ENCODE measurements at regions not wholly inside any gene's neighbourhood (a gene's known extent, or its start where the extent isn't known, plus 50 kb on each side); places are given as distances from the start of the nearest gene placed in this dataset.

GRCh38 chr2:185074156-185074555 lies 475.8 kb downstream of the ZNF804A start:
- Histone ChIP-seq H3K27me3 (ENCODE audit: control insufficient read depth, insufficient read depth, low read length) (no peaks in the 10 kb centered on the region), H3K36me3 (ENCODE audit: control insufficient read depth, insufficient read depth, low read length) (no peaks in the 10 kb centered on the region), H3K4me3 (ENCODE audit: low read length) (no peak overlapping the region), H3K27ac (ENCODE audit: low read length) (no peak overlapping the region), H3K9me3 (ENCODE audit: control insufficient read depth, low read depth, low read length) (no peaks in the 10 kb centered on the region), H3K4me1 (ENCODE audit: control insufficient read depth, insufficient read depth, low read length) (no peaks in the 10 kb centered on the region)
- DNase-seq, result no peak

- Histone ChIP-seq H3K27me3 (ENCODE audit: control insufficient read depth, insufficient read depth, low read length) (no peaks in the 10 kb centered on the region), H3K36me3 (ENCODE audit: control insufficient read depth, insufficient read depth, low read length) (no peaks in the 10 kb centered on the region), H3K4me1 (ENCODE audit: control insufficient read depth, insufficient read depth, low read length) (no peaks in the 10 kb centered on the region), H3K27ac (ENCODE audit: low read length) (no peak overlapping the region), H3K9me3 (ENCODE audit: control insufficient read depth, low read depth, low read length) (no peaks in the 10 kb centered on the region), H3K4me3 (ENCODE audit: low read length) (no peak overlapping the region)
- DNase-seq, result no peak
- no CpG with 5 or more reads among the region's 3 CpGs for WGBS (ENCODE audit: insufficient coverage, low lambda C conversion rate)
These were observed 484.4 kb downstream of the ZNF804A start for GRCh38 chr2:185082749-185083148.

DNA sequence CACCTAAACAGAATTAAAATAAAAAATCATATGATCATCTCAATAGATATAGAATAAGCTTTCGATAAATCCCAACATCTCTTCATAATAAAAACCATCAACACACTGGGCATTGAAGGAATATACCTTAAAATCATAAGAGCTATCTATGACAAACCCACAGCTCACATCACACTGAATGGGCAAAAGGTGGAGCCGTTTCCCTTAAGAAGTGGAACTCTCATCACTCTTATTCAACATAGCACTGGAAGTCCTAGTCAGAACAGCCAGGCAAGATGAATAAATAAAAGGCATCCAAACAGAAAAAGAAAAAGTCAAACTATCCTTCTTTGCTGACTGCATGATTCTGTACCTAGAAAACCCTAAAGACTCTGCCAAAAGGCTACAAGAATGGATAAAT lies 510.3 kb downstream of the ZNF804A start:
- no CpG with 5 or more reads among the region's 2 CpGs for WGBS (ENCODE audit: insufficient coverage, low lambda C conversion rate)
- Histone ChIP-seq H3K4me1 (ENCODE audit: control insufficient read depth, insufficient read depth, low read length) (no peaks in the 10 kb centered on the region), H3K27ac (ENCODE audit: low read length) (no peak overlapping the region), H3K36me3 (ENCODE audit: control insufficient read depth, insufficient read depth, low read length) (no peaks in the 10 kb centered on the region), H3K4me3 (ENCODE audit: low read length) (no peak overlapping the region), H3K9me3 (ENCODE audit: control insufficient read depth, low read depth, low read length) (no peaks in the 10 kb centered on the region), H3K27me3 (ENCODE audit: control insufficient read depth, insufficient read depth, low read length) (no peaks in the 10 kb centered on the region)
- DNase-seq, result no peak

GRCh38 chr2:185127412-185127811 lies 529.1 kb downstream of the ZNF804A start:
- no peaks in the 10 kb centered on the region for H3K27me3 ChIP-seq (ENCODE audit: control insufficient read depth, insufficient read depth, low read length)
- H3K9me3 ChIP-seq (ENCODE audit: control insufficient read depth, low read depth, low read length), result peaks cover 2% of the 10 kb centered on the region
- no peak overlapping the region for H3K27ac ChIP-seq (ENCODE audit: low read length)
- no CpG with 5 or more reads among the region's 1 CpG for WGBS (ENCODE audit: insufficient coverage, low lambda C conversion rate)
- no peaks in the 10 kb centered on the region for H3K36me3 ChIP-seq (ENCODE audit: control insufficient read depth, insufficient read depth, low read length)
- no peaks in the 10 kb centered on the region for H3K4me1 ChIP-seq (ENCODE audit: control insufficient read depth, insufficient read depth, low read length)
- no peak for DNase-seq
- H3K4me3 ChIP-seq (ENCODE audit: low read length), result no peak overlapping the region

- H3K4me1 ChIP-seq (ENCODE audit: control insufficient read depth, insufficient read depth, low read length), result no peaks in the 10 kb centered on the region
- no peaks in the 10 kb centered on the region for H3K27me3 ChIP-seq (ENCODE audit: control insufficient read depth, insufficient read depth, low read length)
- peaks cover 7% of the 10 kb centered on the region for H3K9me3 ChIP-seq (ENCODE audit: control insufficient read depth, low read depth, low read length)
- no peak for DNase-seq
- no peak overlapping the region for H3K4me3 ChIP-seq (ENCODE audit: low read length)
- no peaks in the 10 kb centered on the region for H3K36me3 ChIP-seq (ENCODE audit: control insufficient read depth, insufficient read depth, low read length)
- H3K27ac ChIP-seq (ENCODE audit: low read length), result no peak overlapping the region
These were observed 530.0 kb downstream of the ZNF804A start for GRCh38 chr2:185128346-185128745.

DNA sequence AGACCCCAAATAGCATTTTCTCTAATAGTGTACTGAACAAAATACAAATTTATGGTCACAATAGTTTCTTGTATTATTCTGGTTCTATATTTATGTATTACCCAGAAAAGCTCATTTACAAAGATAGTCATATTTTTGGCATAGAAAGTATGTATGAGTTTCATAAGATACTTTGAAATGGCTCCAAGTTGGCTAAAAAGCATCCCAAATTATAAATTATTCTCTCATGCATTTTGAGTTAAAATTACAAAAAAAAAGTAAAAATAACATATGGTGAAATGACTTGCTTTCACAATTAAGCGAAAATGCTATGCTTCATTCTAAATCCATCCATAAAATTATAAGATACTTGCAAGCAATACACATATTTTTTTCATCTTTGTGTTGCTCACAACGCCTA lies 530.7 kb downstream of the ZNF804A start:
- no peak overlapping the region for H3K4me3 ChIP-seq (ENCODE audit: low read length)
- no peaks in the 10 kb centered on the region for H3K27me3 ChIP-seq (ENCODE audit: control insufficient read depth, insufficient read depth, low read length)
- H3K4me1 ChIP-seq (ENCODE audit: control insufficient read depth, insufficient read depth, low read length), result no peaks in the 10 kb centered on the region
- H3K9me3 ChIP-seq (ENCODE audit: control insufficient read depth, low read depth, low read length), result peaks cover 7% of the 10 kb centered on the region
- WGBS (ENCODE audit: insufficient coverage, low lambda C conversion rate), result 67% methylated on average over 1 of the region's 2 CpGs
- H3K36me3 ChIP-seq (ENCODE audit: control insufficient read depth, insufficient read depth, low read length), result no peaks in the 10 kb centered on the region
- DNase-seq, result no peak
- no peak overlapping the region for H3K27ac ChIP-seq (ENCODE audit: low read length)

DNA sequence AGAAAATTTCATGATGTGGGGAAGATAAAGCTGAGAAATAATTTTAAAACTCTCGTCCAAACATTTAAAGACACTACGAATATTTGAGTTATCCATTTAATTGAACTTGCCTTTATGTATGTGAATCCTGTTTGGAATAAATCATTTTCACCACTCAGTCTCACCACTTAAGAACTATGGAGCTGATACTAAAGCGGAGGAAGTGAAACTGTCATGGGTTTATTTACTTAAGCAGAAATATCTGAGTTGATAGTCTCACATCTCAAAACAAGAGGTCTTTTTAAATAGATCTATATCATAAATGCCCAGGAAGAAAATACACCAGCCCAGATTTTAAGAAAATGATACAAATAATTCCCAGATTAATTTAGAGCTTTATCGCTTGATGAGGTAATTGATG lies 532.4 kb downstream of the ZNF804A start:
- H3K4me1 ChIP-seq (ENCODE audit: control insufficient read depth, insufficient read depth, low read length), result no peaks in the 10 kb centered on the region
- 87% methylated on average over 4 of the region's 4 CpGs for WGBS (ENCODE audit: insufficient coverage, low lambda C conversion rate)
- no peak overlapping the region for H3K27ac ChIP-seq (ENCODE audit: low read length)
- peaks cover 7% of the 10 kb centered on the region for H3K9me3 ChIP-seq (ENCODE audit: control insufficient read depth, low read depth, low read length)
- DNase-seq, result no peak
- H3K27me3 ChIP-seq (ENCODE audit: control insufficient read depth, insufficient read depth, low read length), result no peaks in the 10 kb centered on the region
- no peaks in the 10 kb centered on the region for H3K36me3 ChIP-seq (ENCODE audit: control insufficient read depth, insufficient read depth, low read length)
- H3K4me3 ChIP-seq (ENCODE audit: low read length), result no peak overlapping the region

- H3K27ac ChIP-seq (ENCODE audit: low read length), result no peak overlapping the region
- WGBS (ENCODE audit: insufficient coverage, low lambda C conversion rate), result no CpG with 5 or more reads among the region's 39 CpGs
- no peaks in the 10 kb centered on the region for H3K27me3 ChIP-seq (ENCODE audit: control insufficient read depth, insufficient read depth, low read length)
- H3K36me3 ChIP-seq (ENCODE audit: control insufficient read depth, insufficient read depth, low read length), result no peaks in the 10 kb centered on the region
- no peak overlapping the region for H3K4me3 ChIP-seq (ENCODE audit: low read length)
- peaks cover 7% of the 10 kb centered on the region for H3K9me3 ChIP-seq (ENCODE audit: control insufficient read depth, low read depth, low read length)
- H3K4me1 ChIP-seq (ENCODE audit: control insufficient read depth, insufficient read depth, low read length), result no peaks in the 10 kb centered on the region
- no peak for DNase-seq
These were observed 534.2 kb downstream of the ZNF804A start for GRCh38 chr2:185132501-185133041.

DNA sequence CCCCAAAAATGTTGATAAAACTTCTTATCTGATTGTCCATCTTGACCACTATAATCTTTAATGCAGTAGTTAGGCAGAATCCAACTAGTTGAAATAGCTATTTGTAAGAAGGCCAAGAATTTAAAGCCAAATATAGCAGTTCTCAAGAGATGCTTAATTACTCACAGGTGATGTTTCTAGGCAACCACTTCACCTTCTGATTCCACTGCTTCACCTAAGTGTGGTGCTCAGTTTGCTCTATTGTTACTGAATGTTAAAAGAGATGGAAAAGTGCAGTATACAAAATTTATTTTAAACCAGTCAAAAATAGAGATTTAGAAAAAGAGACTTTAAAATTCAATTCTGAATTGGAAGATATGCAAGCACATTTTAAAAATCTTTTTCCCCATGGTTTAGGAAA lies 539.4 kb downstream of the ZNF804A start:
- no peak overlapping the region for H3K27ac ChIP-seq (ENCODE audit: low read length)
- H3K36me3 ChIP-seq (ENCODE audit: control insufficient read depth, insufficient read depth, low read length), result no peaks in the 10 kb centered on the region
- peaks cover 2% of the 10 kb centered on the region for H3K9me3 ChIP-seq (ENCODE audit: control insufficient read depth, low read depth, low read length)
- H3K4me3 ChIP-seq (ENCODE audit: low read length), result no peak overlapping the region
- DNase-seq, result no peak
- H3K4me1 ChIP-seq (ENCODE audit: control insufficient read depth, insufficient read depth, low read length), result no peaks in the 10 kb centered on the region
- H3K27me3 ChIP-seq (ENCODE audit: control insufficient read depth, insufficient read depth, low read length), result no peaks in the 10 kb centered on the region

DNA sequence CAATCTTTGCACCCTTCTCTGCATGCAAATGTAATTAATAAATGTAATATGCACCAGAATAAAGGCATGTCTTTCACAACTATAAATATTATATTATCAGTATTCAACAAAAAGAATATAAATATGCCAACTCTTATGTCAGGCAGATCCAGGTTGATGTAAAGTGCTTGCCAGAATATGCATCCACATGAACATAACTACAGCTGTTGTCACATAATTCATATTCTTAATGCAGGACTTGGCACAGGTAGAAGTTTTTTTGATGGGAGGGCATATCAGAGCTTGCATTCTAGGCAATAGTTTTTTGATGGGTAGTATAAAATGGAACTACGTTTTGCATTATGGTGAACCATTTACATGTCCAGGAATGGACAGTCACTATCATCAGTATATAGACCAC lies 544.3 kb downstream of the ZNF804A start:
- no peaks in the 10 kb centered on the region for H3K4me1 ChIP-seq (ENCODE audit: control insufficient read depth, insufficient read depth, low read length)
- WGBS (ENCODE audit: insufficient coverage, low lambda C conversion rate), result no CpG with 5 or more reads among the region's 1 CpG

DNA sequence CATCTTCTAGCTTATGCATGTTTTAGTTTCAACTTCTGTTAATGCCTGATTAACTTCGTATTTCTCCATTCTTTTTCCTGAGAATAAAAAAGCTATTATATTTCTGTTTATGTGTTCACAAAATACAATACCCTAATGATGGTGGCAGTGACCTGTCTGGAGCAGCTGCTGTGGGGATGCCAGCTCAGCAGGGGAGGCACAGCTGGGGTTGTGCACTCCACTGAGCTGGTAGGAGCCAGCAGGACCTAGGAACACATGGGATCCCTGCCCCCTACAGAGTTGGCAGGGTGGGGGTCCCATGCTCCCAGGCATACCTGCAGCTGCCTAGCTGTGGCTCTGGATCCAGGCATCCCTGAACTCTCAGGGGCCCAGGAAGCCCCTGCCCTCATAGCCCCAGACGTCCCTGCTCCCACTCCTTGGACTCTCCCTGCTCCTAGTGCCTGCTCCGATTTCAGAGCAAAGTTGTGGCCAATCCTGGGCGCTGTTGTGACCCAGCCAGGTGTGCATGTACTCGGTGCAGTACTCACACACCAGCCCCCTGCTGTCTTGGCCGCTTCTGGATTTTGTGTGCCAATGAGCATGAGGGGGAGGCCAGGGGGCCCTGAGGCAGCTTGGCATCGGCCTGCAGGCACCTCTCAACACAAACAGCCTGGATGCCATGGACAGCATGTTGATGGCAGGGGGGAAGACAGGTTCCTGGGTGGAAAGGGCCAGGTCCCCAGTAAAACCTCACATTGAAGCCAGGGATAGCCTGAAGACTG lies 546.0 kb downstream of the ZNF804A start:
- no CpG with 5 or more reads among the region's 7 CpGs for WGBS (ENCODE audit: insufficient coverage, low lambda C conversion rate)
- no peak for DNase-seq
- Histone ChIP-seq H3K27me3 (ENCODE audit: control insufficient read depth, insufficient read depth, low read length) (no peaks in the 10 kb centered on the region), H3K4me1 (ENCODE audit: control insufficient read depth, insufficient read depth, low read length) (no peaks in the 10 kb centered on the region), H3K9me3 (ENCODE audit: control insufficient read depth, low read depth, low read length) (no peaks in the 10 kb centered on the region), H3K4me3 (ENCODE audit: low read length) (no peak overlapping the region), H3K36me3 (ENCODE audit: control insufficient read depth, insufficient read depth, low read length) (no peaks in the 10 kb centered on the region), H3K27ac (ENCODE audit: low read length) (no peak overlapping the region)

More for the DNA sequence above, 544.3 kb downstream of the ZNF804A start:
- Histone ChIP-seq H3K9me3 (ENCODE audit: control insufficient read depth, low read depth, low read length) (no peaks in the 10 kb centered on the region), H3K36me3 (ENCODE audit: control insufficient read depth, insufficient read depth, low read length) (no peaks in the 10 kb centered on the region), H3K27ac (ENCODE audit: low read length) (no peak overlapping the region), H3K4me3 (ENCODE audit: low read length) (no peak overlapping the region), H3K27me3 (ENCODE audit: control insufficient read depth, insufficient read depth, low read length) (no peaks in the 10 kb centered on the region)
- DNase-seq, result no peak

All from large intestine (tissue), 3 donors.